Fibroblast of upper back skin (primary cell): ENCODE measurements at regions not wholly inside any gene's neighbourhood (a gene's known extent, or its start where the extent isn't known, plus 50 kb on each side); places are given as distances from the start of the nearest gene placed in this dataset.

ENCODE experiments used
- DNase-seq: peaks from one replicate; pipeline ENCODE4 v3.0.0-alpha.2; 2013

DNA sequence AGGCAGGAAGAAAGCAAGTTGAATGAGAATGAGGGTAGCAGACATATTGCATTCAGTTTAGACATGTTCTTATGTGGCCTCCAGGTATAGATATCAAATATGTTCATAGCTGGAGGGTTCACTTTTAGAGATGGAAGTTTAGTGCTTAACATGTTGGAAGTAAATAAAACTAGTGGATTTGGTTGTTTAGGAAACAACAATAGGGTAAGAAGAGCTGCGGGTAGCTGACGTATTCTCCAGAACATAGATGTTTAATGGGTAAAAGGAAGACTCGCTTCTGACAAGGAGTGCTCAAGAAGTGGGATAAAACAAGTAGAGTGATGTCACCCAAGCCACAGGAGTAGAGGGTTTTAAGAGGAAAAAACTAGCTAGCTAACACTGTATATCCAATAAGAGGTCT is 128.4 kb upstream of the COL21A1 start:
- DNase-seq = no peak

DNA sequence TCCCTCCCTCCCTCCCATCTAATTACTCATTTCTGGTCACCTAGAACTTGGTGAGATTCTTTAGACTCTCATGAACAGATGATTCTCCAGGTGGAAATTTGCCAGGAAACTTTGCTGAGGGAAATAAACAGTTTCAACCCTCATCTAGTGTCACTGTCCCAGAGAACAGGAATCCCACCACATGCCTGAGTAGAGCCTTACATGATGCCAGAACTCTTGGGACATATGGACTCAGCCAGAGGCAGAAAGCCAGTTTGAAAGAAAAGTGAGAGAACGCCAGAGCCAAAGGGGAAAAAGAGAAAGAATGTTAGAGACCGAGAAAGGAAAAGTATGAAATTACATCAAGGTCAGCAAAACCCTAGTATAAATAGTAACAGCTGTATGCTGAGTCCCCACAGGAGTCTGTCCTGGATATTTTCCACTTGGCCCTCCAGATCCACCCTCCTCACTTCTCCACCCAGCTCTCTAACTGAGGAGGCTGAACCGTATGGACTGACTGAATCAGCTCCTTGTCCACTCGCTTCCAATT is 127.5 kb upstream of the COL21A1 start:
- DNase-seq = peak; percentile 78

DNA sequence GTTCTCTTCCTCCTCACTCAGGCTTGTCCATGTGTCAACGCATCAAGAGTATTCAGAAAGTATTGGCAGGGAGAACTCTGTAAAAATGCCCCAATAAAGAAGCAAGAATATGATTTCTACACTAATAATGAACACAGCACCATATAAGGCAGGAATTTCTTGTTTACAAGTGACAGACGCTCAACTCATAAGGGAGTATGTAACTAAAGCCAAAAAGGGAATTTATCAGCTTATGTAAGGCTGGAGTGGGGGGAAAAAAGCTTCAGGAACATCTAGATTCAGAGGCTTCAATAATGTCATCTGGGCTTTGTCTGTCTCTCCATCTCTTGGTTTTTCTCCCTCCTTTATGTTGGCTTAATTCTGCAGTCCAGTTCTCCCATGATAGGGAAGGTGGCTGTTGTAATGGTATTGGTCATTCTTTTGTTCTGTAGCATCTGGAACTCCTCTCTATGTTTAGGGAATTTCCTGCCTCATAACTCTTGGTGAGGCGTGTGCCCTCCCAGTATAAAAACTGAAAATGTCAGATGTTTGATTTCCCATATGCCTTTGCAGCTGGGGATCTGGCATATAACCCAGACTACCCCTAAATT is 125.1 kb upstream of the COL21A1 start:
- DNase-seq = no peak

DNA sequence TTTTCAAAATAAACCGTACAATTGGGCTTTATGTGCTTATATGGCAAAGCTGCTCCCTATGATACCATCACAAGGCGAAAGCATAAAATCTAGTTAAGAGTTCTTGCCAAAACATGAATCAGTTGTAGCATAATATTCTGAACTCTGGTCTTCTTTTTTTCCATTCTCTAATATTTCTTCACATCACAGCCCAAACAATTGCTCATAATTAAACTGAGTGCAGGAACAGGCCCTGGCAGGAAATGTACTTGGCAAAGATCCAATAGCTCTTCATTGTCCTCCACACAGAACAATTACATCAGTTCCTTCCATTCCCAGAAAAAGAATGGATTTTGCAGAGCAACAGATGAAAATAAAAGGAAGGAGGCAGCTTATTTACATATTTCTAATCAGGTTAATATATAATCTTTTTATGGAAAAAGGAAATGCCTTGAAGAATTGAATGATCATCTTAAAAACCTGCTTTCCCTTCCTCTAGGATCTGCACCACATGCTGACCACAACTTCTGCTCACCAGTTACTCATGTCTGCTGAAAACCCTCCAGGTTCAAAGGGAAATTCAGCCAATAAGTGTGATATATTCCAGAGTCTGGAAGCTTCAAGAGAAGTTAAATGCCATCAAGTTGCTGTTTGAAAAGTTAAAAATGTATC is 123.3 kb upstream of the COL21A1 start:
- DNase-seq = peak; percentile 96

DNA sequence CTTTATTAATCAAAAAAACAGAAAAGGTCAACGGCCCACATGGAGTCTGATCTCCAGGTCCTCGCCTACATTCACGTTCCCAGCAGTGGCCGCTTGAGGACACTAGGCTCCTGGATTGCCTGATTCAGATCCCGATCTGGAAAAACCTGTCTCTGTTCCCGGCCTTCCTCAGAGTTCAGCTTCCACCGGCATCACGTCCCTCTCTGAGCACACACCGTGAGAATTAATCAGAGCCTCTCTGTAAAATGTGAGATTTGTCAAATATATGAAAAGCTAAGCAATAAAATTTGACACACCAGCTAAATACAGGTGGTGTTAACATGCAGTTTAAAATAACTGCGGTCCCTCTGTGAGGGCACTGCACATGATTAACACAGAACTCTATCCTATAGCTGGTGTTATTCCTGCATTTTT is 122.8 kb upstream of the COL21A1 start:
- DNase-seq = peak; percentile 55

DNA sequence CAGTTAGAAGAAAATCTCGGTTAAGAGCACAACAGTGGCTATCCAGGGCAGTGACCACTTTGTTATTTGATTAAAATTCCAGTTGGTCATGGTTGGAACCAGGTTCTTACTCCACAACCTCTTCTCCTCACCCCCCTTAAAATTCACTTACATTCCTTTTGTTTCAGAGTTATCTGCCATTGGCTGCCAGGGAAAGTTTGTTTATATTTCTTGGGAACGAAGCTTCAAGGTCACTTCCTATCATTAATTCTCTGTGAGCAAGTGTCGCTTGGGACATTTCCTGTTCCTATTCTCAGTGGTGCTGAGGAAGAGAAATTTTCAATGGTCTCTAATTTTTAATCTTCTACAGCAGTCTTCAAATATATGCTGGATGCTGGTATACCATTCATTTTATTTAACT is 121.1 kb upstream of the COL21A1 start:
- no peak for DNase-seq

DNA sequence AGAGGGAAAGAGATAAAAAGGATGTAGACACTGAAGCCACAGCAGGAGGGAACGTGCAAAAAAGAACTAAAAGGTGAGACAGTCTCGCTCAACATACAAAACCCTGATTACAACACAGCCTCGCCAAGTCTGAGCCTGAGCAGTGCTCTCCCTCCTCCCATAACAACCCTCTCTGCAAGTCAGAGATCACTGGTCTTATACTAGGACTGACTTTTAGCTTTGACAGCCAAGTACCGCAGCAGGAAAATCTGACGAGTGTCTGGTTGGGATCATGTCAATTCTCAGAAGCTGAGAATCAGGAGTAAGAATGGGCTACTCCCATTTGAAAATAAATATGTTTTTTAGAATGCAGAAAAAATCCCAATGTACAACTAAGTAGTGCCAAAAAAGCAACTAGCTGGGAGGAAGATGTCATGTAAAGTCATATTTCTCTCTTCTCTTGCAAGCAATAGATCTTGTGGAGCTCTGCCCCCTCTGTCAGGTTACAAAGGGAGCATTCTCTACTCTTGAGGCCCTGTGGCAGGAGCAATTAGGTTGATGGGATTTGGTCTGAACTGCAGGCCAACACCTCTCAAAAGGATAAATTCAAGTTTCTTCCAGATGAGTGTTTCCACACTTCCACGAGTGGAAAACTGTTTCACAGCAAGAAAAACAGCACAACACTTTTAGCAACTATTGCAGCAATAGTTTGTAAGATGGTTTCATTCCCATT is 118.9 kb upstream of the COL21A1 start:
- DNase-seq = no peak

DNA sequence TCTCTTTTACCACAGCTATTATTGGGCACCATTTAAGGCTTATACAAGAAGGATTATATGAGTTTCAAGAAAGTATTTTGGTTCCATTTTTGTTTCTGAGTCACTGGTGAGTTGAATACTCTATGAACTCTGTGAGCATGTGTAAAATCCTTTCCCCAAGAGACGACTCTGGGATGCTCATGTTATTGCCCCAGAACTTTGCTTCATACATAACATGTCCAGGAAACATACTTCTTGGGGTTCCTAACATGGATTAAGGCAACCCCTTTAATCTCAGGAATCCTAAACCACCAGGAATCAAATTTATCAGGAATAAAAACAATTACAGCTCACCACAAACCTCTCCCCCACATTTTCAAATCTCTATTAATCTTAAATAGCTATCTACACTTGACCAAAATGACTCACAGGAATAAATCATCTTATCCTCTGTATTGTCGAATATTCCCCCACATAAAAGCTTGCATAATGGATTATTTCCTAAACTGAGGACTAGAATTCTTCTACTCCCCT is 117.5 kb upstream of the COL21A1 start:
- DNase-seq = peak; percentile 95

DNA sequence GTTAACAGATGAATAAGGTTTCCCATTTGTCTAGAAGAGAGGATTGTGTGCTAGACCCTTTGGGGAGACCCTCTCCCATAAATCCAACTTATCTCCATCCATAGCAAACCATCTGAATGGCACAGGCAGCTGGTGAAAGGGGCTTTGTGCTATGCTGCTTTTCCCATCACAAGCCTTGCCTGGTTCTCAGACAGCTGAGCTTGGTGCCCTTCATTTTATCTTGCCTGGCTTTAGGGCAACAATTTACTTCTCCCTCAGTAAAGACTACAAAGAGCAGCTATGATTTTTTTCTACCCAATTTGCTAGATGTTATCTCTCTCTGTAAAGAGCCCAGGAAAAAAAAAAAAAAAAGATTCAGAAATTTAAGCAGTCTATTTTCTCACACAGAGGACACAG is 117.0 kb upstream of the COL21A1 start:
- no peak for DNase-seq

DNA sequence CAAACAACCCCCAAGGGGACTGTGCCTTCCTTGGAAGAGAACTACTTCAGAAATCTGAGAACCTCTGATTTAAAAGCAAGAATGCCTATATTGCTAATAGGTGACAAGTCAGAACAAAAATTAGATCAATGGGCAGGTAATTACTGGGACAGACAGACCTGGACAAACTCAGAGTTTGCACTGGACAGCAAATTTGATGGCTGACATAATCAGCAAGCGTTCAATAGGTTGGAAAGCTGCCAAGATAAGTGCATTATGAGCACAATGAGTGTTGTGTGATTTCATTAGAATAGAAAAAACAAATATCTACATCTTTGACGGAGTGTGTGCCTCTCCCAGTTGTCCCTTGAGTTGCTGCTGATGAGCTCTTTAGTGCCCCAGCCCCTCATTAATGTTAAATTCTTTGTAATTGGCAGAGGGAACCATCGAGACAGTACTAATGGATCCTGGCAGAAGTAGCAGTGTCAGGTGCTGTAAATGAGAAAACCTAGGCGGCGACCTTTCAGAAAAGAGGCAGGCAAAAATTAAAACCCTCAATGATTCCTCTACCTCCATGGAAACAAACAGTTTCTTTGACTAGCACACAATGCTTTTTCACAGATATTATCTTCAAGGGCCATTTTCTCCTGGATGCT is 116.5 kb upstream of the COL21A1 start:
- no peak for DNase-seq

DNA sequence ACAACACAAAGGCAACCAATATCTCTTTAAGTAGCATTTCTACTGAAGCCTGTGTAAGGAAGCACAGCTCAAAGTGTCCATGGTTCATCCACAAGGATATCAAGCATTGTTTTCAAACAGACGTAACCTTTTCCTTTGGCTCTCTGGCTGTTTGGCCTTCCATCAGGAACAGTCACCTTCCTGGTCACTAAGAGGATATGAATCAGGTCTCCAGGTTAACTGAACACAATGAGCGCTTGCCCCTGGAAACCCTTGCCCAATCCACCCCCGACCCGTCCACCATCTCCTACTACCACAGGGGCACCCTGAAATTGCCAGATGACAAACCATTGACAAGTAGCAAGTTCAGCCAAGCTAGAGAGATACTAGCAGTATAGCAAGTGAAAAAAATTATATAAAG is 114.4 kb upstream of the COL21A1 start:
- no peak for DNase-seq

DNA sequence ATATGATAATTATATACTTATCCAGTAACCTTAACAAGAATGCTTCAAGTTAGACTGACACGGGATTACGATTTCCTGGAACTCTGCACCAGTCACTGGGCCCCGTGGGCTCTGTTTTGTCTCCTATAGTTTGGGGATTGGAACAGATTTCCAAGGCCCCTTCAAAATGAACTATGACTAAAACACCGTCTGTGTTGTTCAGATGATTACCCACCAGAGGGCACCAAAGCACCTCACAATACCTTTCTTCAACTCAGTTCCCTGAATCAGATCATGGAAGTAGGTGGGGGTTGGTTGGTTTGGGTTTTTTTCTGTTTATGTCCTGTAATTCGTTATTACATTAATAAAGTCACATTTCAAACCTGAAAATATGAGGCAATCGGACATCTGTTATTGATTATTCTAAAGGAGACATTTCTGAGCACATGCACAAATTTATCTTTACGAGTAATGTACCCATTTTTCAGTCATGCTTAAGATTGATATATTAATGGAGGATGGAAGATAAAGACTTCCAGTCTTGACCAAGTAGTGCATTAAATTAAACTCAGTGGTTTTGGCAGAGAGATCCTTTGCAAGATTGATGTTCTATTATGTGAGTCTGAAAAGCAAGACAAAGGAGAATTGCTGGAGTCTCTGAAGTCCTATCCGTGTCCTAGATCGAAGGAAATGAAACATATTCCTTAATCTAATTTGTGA is 112.0 kb upstream of the COL21A1 start:
- peak; percentile 70 for DNase-seq

DNA sequence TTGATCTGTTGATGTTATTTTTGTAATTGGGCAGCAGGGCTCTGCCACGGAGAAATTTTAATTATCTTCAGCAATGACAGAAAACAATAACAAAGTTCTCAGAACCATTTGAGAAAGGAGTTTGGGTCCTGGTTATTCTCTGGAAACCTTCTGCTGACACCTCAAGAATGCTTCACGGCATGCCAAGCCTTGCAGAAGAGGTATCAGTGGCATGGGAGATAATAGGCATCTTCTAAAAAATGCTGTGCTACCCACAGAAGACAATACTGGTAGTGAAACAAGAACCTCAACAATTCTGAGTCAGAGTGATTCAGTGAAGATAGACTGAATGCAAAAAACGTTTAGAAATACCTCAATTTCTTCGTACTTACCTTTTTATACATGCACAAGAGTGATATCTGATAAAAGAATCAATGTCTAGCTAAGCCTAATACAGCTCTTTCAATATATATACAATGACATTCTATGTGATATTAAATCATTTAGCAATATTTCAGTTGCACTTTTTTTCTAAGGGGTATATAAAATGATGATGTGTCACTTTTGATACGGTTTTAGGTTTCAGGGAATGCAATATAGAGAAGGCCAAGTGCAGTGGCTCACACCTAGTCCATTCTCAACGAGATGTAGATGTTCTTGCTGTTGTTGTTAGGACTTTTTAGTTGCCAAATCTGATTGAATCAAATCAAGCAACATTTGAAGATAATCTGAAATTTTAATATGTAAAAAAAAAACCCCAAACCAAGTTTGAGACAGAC is 110.4 kb upstream of the COL21A1 start:
- no peak for DNase-seq

DNA sequence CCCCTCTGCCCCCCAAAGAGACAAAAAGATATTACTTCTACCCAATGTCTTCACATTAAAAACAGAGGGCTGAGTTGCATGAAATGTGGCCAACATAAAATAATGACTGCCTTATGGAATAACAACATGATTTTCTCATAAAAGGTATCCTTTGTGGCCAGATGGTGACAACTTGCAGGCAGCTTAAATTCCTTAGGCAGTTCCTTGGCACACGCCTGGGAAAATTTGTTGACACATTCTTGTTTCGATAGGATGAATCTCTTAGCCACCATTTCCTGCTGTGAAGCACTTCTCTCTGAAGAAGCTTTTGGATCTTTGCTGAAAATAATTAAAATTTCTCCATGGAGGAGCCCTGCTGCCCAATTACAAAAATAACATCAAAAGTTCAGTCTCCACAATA is 109.0 kb upstream of the COL21A1 start:
- peak; percentile 70 for DNase-seq

DNA sequence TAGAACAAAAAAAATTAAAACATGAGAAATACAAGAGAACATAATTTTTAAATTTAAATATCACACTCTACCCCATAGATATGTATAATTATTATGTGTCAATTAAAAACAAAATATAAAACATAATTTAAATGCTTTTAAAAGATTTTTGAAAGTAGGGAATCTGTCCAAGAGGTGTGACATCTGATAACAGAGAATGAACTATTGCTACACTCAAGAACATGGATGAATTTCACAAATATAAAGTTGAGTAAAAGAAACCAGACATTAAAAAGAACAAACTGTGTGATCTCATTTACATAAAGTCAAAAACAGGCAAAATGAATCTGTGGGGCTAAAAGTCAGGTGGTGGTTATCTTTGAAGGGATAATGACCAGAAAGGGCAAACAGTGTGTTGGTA is 106.5 kb upstream of the COL21A1 start:
- DNase-seq = no peak

DNA sequence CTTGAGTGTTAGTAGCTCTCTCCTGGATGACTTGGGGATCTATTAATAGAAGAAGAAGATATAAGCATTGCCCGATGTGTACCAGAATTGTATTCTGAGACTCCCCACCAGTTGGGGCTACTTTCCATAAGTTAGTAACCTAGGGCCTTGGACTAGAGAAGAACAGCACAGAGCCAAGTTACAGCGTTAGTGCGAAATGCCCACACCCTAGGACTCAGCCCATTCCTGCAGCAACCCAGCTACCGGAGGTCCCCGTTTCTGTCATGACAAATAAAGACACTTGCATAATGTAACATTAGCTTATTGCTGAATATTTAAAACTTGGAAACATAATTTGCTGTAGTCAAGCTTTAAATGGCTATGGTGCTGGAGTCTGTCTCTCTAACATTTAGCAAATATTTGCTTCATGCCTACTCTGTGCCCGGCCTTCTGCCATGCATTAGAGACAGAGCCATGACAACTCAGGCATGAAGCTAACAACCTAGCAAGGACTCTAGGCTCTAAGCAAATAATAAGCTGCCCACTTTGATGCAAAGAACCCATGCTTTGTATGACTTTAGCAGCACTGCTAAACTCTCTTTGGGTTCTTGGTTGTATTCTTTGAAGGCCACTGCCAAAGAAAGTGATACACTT is 103.4 kb upstream of the COL21A1 start:
- DNase-seq = no peak

DNA sequence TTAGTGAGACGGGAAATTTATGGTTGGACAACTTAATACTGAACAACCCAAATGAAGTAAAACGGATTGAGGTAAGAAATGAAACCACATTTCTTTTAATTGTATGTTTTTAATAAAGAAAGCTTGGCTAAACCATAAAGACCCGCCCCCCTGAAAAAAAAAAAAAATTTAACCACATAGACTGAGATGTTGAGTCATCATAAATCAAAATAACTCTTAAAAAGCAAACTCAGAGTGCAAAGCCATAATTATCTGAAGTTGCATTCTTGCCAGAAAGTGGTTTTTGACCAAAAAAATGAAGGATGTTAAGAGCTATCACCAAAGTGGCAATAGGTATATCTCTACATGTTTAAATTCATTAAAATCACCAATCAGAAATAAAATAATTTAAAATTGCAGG is 101.8 kb upstream of the COL21A1 start:
- DNase-seq = peak; percentile 87

DNA sequence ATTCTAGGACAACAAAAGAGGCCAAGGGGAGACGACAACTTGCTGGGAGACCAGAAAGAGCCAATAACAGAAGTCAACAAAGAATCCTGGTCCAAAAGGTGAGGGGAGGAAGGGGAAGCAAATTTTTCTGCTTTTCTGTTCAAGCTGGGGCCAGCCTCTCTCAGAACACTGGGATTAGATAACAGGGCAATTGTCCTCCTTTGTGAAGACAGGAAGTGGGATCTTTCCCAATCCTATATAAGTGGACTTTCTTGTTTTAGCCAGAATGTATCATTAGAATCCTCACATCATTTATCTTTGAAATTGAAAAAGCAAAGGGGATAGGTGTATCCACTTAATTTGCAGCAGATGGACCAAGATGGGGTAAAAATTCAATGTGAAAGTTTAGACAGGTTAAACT is 101.2 kb upstream of the COL21A1 start:
- no peak for DNase-seq

DNA sequence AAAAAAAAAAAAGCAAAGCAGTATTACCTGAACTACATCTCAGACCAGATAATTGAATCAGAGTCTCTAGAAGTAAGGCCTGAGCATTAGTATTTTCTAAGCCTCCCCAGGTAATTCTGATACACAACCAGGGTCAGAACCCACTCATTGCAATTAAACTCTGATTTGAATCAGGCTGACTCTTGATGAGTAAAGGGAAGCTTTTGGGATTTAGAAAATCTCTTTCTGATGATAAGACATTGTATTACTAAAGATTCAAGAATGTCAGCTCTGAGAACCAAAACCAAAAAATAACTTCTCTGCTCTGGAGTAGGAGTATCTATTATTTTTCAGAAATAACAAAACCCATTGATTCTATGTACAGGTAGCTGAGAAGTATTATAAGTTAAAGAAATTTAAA is 100.1 kb upstream of the COL21A1 start:
- peak; percentile 62 for DNase-seq

DNA sequence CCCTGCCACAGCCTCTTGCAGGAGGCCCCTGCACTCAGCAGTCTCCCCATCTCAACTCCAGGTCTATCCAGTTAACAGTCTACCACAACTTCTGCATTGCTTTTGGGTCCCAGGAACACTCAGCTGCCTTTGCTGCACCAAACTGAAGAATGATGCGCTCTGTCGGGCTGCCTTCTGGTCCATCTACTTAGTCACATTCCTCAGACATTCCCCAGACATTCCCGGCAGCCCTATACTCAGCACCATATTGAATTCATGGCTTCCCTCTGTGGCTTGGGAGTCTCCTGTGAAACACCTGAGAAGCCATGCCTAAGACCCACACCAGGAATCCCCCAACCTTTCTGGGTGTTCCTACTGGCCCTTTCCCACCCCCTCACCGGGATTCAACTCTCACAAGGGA is 99.6 kb upstream of the COL21A1 start:
- DNase-seq = peak; percentile 67

DNA sequence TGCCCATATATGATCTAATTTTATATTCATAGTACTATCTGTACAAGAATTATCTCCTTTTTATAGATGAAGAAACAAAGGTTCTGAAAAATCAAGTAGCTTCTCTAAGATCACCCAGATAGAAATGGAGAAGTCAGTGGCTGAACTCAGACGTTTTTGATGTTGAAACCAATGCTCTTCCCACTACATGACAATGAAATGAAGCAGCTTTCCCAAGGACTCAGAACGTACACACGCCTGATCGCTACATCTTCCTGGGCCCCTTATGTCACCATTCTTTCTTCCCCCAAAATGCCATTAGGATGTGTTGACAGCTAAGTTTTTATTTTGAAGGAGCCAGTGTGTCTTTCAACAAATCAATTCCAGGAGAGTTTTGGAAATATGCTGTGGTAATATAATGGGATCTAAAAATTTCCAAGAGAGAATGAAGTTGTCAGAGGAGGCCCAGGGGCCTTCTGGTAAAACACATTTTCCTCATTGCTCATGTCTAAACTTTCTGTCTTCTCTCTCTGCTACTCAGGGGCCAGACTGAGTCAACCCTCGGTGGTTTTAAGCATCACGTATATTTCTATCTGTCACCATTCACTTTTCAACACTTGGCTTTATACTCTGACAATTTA is 98.1 kb upstream of the COL21A1 start:
- peak; percentile 93 for DNase-seq
